K562 (cell line): ENCODE measurements at regions not wholly inside any gene's neighbourhood (a gene's known extent, or its start where the extent isn't known, plus 50 kb on each side); places are given as distances from the start of the nearest gene placed in this dataset.

Experiments used
- ATF3 ChIP-seq, 2 experiments: fragments of 450-650 bp in 1 of 2; sonication (generic) in 1 of 2; formaldehyde crosslinking in 1 of 2; IDR thresholded peaks in 1 of 2; conservative IDR thresholded peaks in 1 of 2; 2 replicates each; pipeline versions ENCODE4 v1.6.1 to v1.8.1; 2016 to 2023; ENCODE audit warnings: mild to moderate bottlenecking in 2 of 2, moderate library complexity in 2 of 2, inconsistent platforms in 1 of 2, missing genetic modification reagents in 1 of 2
- CEBPG ChIP-seq, 3 experiments: fragments of 200-800 bp in 1 of 3; sonication (Bioruptor generic) in 1 of 3; sonication (generic) in 1 of 3; formaldehyde crosslinking in 1 of 3; IDR thresholded peaks in 2 of 3; conservative IDR thresholded peaks in 1 of 3; 2 replicates each; pipeline versions ENCODE4 v1.6.1 to v1.8.0; 2016 to 2022; ENCODE audit warnings: missing compliant biosample characterization in 2 of 3, missing genetic modification characterization in 2 of 3, mild to moderate bottlenecking in 1 of 3, missing genetic modification reagents in 1 of 3
- CREB3L1 ChIP-seq: fragments of 450-650 bp; IDR thresholded peaks from 2 replicates; pipeline ENCODE4 v1.6.1; 2014; ENCODE audit warnings: low read depth, mild to moderate bottlenecking, moderate library complexity, borderline replicate concordance
- GABPB1 ChIP-seq: sonication (generic); formaldehyde crosslinking; IDR thresholded peaks from 2 replicates; pipeline ENCODE4 v1.8.0; 2022; ENCODE audit warnings: mild to moderate bottlenecking, missing genetic modification reagents
- MAFG ChIP-seq: fragments of 450-650 bp; conservative IDR thresholded peaks from 2 replicates; pipeline ENCODE4 v1.6.1; 2016; ENCODE audit warnings: missing genetic modification characterization, missing compliant biosample characterization
- NFE2 ChIP-seq: IDR thresholded peaks from 2 replicates; pipeline ENCODE4 v1.6.1; 2014; ENCODE audit warnings: antibody characterized with exemption, low read depth
- NONO ChIP-seq, 2 experiments: fragments of 200-400 bp in 1 of 2; fragments of 450-650 bp in 1 of 2; formaldehyde crosslinking in 1 of 2; IDR thresholded peaks; 2 replicates each; pipeline ENCODE4 v1.6.1; 2017; ENCODE audit warnings: low read depth in 2 of 2, mild to moderate bottlenecking in 2 of 2, moderate library complexity in 2 of 2, low read length in 1 of 2
- SMARCA4 ChIP-seq: fragments of 450-650 bp; IDR thresholded peaks from 2 replicates; pipeline ENCODE4 v1.6.1; 2016

GRCh38 chr3:23740517-23740965 lies 65.2 kb upstream of the UBE2E1 start (continued):
- TF ChIP-seq CREB3L1: no peak
- TF ChIP-seq NONO (IDR thresholded peaks at IDR 0.05; ENCODE audit: low read depth in 2 of 2, low read length in 1 of 2): no peak
- TF ChIP-seq SMARCA4: peak; percentile 38; the same call in 1 of the 2 replicates
- TF ChIP-seq CEBPG (CRISPR knock-in tag; IDR thresholded peaks at IDR 0.05): no peak
- peak in 1 of 2 experiments; percentile 46; a peak in 1 of 4 replicates for TF ChIP-seq CEBPG (tag; conservative IDR thresholded peaks at IDR 0.05 in 1 of 2, IDR thresholded peaks at IDR 0.05 in 1 of 2)
- peak; percentile 39 for TF ChIP-seq MAFG (tag)
- TF ChIP-seq GABPB1 (CRISPR knock-in tag): no peak
- peak; percentile 71 for TF ChIP-seq NFE2
- TF ChIP-seq ATF3 (IDR thresholded peaks at IDR 0.05): peak; percentile 45; the same call in 1 of the 2 replicates
- TF ChIP-seq ATF3 (CRISPR knock-in tag; conservative IDR thresholded peaks at IDR 0.05): no peak
